HG02610 (cell line): ENCODE measurements at regions not wholly inside any gene's neighbourhood (a gene's known extent, or its start where the extent isn't known, plus 50 kb on each side); places are given as distances from the start of the nearest gene placed in this dataset.

Experiments
- ATAC-seq: cut with Tn5 transposase; IDR thresholded peaks from one replicate; pipeline ENCODE4 v1.9.1; 2021; ENCODE audit warnings: mild to moderate bottlenecking, moderate library complexity; ENCODE audit not compliant: unreplicated experiment

- ATAC-seq: no peak
Measured at GRCh38 chr12:124633365-124634362, 66.3 kb upstream of the NCOR2 start.

- no peak for ATAC-seq
Measured at GRCh38 chr12:124632519-124632984, 65.1 kb upstream of the NCOR2 start.

- no peak for ATAC-seq
Measured at GRCh38 chr12:124631681-124632256, 64.4 kb upstream of the NCOR2 start.

- no peak for ATAC-seq
Measured at GRCh38 chr12:124630791-124631313, 63.4 kb upstream of the NCOR2 start.

- ATAC-seq: no peak
Measured at GRCh38 chr12:124629789-124630480, 62.5 kb upstream of the NCOR2 start.

- no peak for ATAC-seq
Measured at GRCh38 chr12:124629117-124629516, 61.7 kb upstream of the NCOR2 start.

GRCh38 chr12:124627956-124628355 is 60.5 kb upstream of the NCOR2 start:
- no peak for ATAC-seq

- no peak for ATAC-seq
Measured at GRCh38 chr12:124626971-124627411, 59.6 kb upstream of the NCOR2 start.

- ATAC-seq: no peak
Measured at GRCh38 chr12:124625867-124626675, 58.7 kb upstream of the NCOR2 start.

- no peak for ATAC-seq
Measured at GRCh38 chr12:124624823-124625222, 57.4 kb upstream of the NCOR2 start.

GRCh38 chr12:124623344-124624035 is 56.1 kb upstream of the NCOR2 start:
- no peak for ATAC-seq

GRCh38 chr12:124622764-124623163 is 55.4 kb upstream of the NCOR2 start:
- no peak for ATAC-seq

- ATAC-seq: no peak
Measured at GRCh38 chr12:124622331-124622730, 54.9 kb upstream of the NCOR2 start.

GRCh38 chr12:124621296-124621660 is 53.9 kb upstream of the NCOR2 start:
- ATAC-seq: no peak

GRCh38 chr12:124620606-124621295 is 53.3 kb upstream of the NCOR2 start:
- no peak for ATAC-seq

- ATAC-seq: no peak
Measured at GRCh38 chr12:124618291-124618902, 51.0 kb upstream of the NCOR2 start.

- no peak for ATAC-seq
Measured at GRCh38 chr12:124617615-124618014, 50.2 kb upstream of the NCOR2 start.
